Endodermal cell (in vitro differentiated cells): ENCODE measurements at regions not wholly inside any gene's neighbourhood (a gene's known extent, or its start where the extent isn't known, plus 50 kb on each side); places are given as distances from the start of the nearest gene placed in this dataset.

ENCODE experiments used
- DNase-seq: peaks from one replicate; pipeline ENCODE4 v3.0.0-alpha.2; 2017
- H3K27ac ChIP-seq: 2 replicates; pipeline ENCODE4 v1.5.1; 2013; ENCODE audit warnings: mild to moderate bottlenecking, low read depth, low read length, moderate library complexity
- H3K27me3 ChIP-seq: 2 replicates; pipeline ENCODE4 v1.6.1; 2013; ENCODE audit warnings: mild to moderate bottlenecking, low read length, moderate library complexity; ENCODE audit not compliant: insufficient read depth, control insufficient read depth, poor library complexity, severe bottlenecking
- H3K36me3 ChIP-seq: 2 replicates; pipeline ENCODE4 v1.7.0; 2013; ENCODE audit warnings: mild to moderate bottlenecking, low read length, moderate library complexity; ENCODE audit not compliant: control insufficient read depth, insufficient read depth
- H3K4me1 ChIP-seq: one replicate; pipeline ENCODE4 v1.7.0; 2013; ENCODE audit warnings: low read length; ENCODE audit not compliant: control insufficient read depth, insufficient read depth
- H3K4me3 ChIP-seq: 2 replicates; pipeline ENCODE4 v1.5.1; 2013; ENCODE audit warnings: mild to moderate bottlenecking, low read length, moderate library complexity
- H3K9ac ChIP-seq: 2 replicates; pipeline ENCODE4 v1.6.1; 2013; ENCODE audit warnings: mild to moderate bottlenecking, low read length, moderate library complexity; ENCODE audit not compliant: poor library complexity, severe bottlenecking; ENCODE audit errors: extremely low read depth
- H3K9me3 ChIP-seq: 2 replicates; pipeline ENCODE4 v1.6.1; 2013; ENCODE audit warnings: mild to moderate bottlenecking, low read length, moderate library complexity; ENCODE audit not compliant: control insufficient read depth
- H3K27ac Mint-ChIP-seq: 2 replicates; pipeline ENCODE4 v1.8.0; 2020; ENCODE audit warnings: mixed read lengths
- H3K27me3 Mint-ChIP-seq: 2 replicates; pipeline ENCODE4 v1.8.0; 2021; ENCODE audit warnings: mild to moderate bottlenecking, mixed read lengths; ENCODE audit not compliant: insufficient read depth
- H3K36me3 Mint-ChIP-seq: 2 replicates; pipeline ENCODE4 v1.8.0; 2020; ENCODE audit warnings: low read depth, mixed read lengths
- H3K4me1 Mint-ChIP-seq: 2 replicates; pipeline ENCODE4 v1.8.0; 2020; ENCODE audit warnings: mixed read lengths
- H3K4me3 Mint-ChIP-seq: 2 replicates; pipeline ENCODE4 v1.8.0; 2020; ENCODE audit warnings: mild to moderate bottlenecking, moderate library complexity, mixed read lengths
- H3K9me3 Mint-ChIP-seq: 2 replicates; pipeline ENCODE4 v1.8.0; 2020; ENCODE audit warnings: mild to moderate bottlenecking, mixed read lengths
- CTCF ChIP-seq: fragments of 200-600 bp; sonication (generic); conservative IDR thresholded peaks from 2 replicates; pipeline ENCODE4 v1.5.0; 2021; ENCODE audit warnings: antibody characterized with exemption, mild to moderate bottlenecking
- whole genome bisulfite sequencing, 2 experiments: methylation state at CpG; one replicate each; pipeline versions ENCODE4 v1.1.5 to v1.1.7; 2013; ENCODE audit warnings: missing lambda C conversion rate in 2 of 2, mixed read lengths in 1 of 2; ENCODE audit not compliant: insufficient coverage in 1 of 2, insufficient read length in 1 of 2; 5-methylcytosine and 5-hydroxymethylcytosine counted together

DNA sequence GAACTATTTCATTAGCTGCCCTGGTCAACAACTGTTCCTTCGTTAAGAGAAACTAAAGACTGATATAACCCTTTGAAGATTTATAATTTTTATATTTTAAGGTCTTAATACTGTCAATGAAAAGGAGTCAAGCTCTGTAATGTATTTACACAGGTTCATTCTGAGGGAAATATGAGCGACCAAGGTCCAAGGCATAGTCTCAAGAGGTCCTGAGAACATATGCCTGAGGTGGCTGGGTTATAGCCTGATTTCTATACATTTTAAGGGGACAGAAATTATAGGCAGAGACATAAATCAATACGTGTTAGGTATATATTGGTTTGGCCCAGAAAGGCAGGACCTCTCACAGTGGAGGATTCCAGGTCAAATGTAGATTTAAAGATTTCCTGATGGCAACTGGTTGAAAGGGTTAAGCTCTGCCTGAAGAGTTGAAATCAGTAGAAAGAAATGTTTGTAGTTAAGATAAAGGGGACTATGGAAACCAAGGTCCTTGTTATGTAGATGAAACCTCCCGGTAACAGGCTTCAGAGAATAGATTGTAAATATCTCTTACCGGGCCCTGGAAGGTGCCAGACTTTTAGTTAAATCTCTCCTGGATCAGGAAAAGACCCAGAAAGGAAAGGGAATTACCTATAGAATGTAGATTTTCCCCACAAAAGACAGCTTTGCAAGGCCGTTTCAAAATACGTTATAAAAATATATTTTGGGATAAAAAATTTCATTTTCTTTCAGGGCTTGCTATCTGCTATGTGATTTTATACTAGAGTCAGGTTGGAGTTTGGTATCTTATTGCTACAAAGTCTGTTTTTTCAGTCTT, 107.3 kb upstream of the PRLR start:
- peak overlapping the region; percentile 97 for H3K27ac Mint-ChIP-seq
- peaks cover 24% of the 10 kb centered on the region for H3K9me3 Mint-ChIP-seq
- peak overlapping the region; percentile 3 for H3K4me3 Mint-ChIP-seq
- no peak for TF ChIP-seq CTCF
- peak; percentile 59 for DNase-seq
- H3K27me3 ChIP-seq, result no peaks in the 10 kb centered on the region
- H3K9me3 ChIP-seq, result peaks cover 34% of the 10 kb centered on the region
- H3K36me3 ChIP-seq, result peaks cover 10% of the 10 kb centered on the region
- peak overlapping the region; percentile 76 for H3K27ac ChIP-seq
- H3K27me3 Mint-ChIP-seq, result no peaks in the 10 kb centered on the region
- H3K4me1 Mint-ChIP-seq, result peaks cover 33% of the 10 kb centered on the region
- H3K4me3 ChIP-seq, result peak overlapping the region; percentile 68
- WGBS, 2 experiments, result 16 to 17% methylated on average over 4 to 6 of the region's 7 CpGs
- peaks cover 8% of the 10 kb centered on the region for H3K4me1 ChIP-seq
- H3K36me3 Mint-ChIP-seq, result peaks cover 11% of the 10 kb centered on the region
- peak overlapping the region; percentile 57 for H3K9ac ChIP-seq

DNA sequence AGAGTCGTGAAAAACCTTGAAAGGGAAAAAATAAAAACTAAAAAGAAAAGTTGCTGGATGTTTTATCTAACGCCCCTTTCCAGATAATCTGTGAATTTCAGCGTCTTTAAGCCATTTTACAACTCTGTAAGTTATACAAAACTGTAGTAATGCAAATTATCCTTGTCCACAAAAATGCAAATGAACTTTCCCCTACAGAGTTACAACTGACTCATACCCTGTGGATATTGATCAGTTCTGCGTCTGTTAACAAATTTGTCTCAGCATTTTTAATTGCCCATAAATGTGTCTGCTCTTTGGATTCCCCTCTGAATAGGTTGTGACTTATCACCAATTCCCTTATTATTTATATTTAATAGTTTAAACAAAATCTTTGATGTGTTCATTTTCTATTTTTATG, 105.9 kb upstream of the PRLR start:
- H3K27ac Mint-ChIP-seq, result no peak overlapping the region
- Histone ChIP-seq H3K4me1 (peaks cover 8% of the 10 kb centered on the region), H3K9me3 (peaks cover 30% of the 10 kb centered on the region), H3K9ac (no peak overlapping the region), H3K36me3 (peaks cover 10% of the 10 kb centered on the region), H3K27ac (no peak overlapping the region), H3K27me3 (no peaks in the 10 kb centered on the region), H3K4me3 (no peak overlapping the region)
- peaks cover 11% of the 10 kb centered on the region for H3K36me3 Mint-ChIP-seq
- 69 to 80% methylated on average over 4 of the region's 4 CpGs for WGBS, 2 experiments
- H3K27me3 Mint-ChIP-seq, result no peaks in the 10 kb centered on the region
- peaks cover 36% of the 10 kb centered on the region for H3K4me1 Mint-ChIP-seq
- no peak for DNase-seq
- TF ChIP-seq CTCF, result no peak
- peaks cover 24% of the 10 kb centered on the region for H3K9me3 Mint-ChIP-seq
- no peak overlapping the region for H3K4me3 Mint-ChIP-seq

- Histone ChIP-seq H3K27me3 (no peaks in the 10 kb centered on the region), H3K4me3 (no peak overlapping the region), H3K36me3 (peaks cover 10% of the 10 kb centered on the region), H3K9ac (no peak overlapping the region), H3K4me1 (peaks cover 8% of the 10 kb centered on the region), H3K27ac (no peak overlapping the region), H3K9me3 (peaks cover 25% of the 10 kb centered on the region)
- H3K4me1 Mint-ChIP-seq, result peaks cover 36% of the 10 kb centered on the region
- H3K36me3 Mint-ChIP-seq, result peaks cover 11% of the 10 kb centered on the region
- 75 to 88% methylated on average over 4 of the region's 4 CpGs for WGBS, 2 experiments
- no peak for TF ChIP-seq CTCF
- H3K4me3 Mint-ChIP-seq, result no peak overlapping the region
- DNase-seq, result no peak
- no peaks in the 10 kb centered on the region for H3K27me3 Mint-ChIP-seq
- H3K27ac Mint-ChIP-seq, result no peak overlapping the region
- H3K9me3 Mint-ChIP-seq, result peaks cover 26% of the 10 kb centered on the region
Observed at GRCh38 chr5:35335752-35336151, 105.5 kb upstream of the PRLR start.
